K562 (cell line): ENCODE measurements at regions not wholly inside any gene's neighbourhood (a gene's known extent, or its start where the extent isn't known, plus 50 kb on each side); places are given as distances from the start of the nearest gene placed in this dataset.

ENCODE experiments used
- ATAC-seq: fragments of 200-7000 bp; cut with Tn5 transposase; 3 replicates; pipeline ENCODE4 v1.9.1; 2020; ENCODE audit warnings: moderate library complexity
- BruUV-seq: library from RNA; stranded (reverse); fragments of 400-500 nt; replicated peaks from 2 replicates; lab custom pipeline; 2021; lab: Mats Ljungman, UMichigan
- CTCF ChIA-PET: fragments of 300-600 bp; formaldehyde crosslinking; extraction: SDS; loops from one replicate; lab custom pipeline; 2021; ENCODE audit warnings: low intra/inter-chr PET ratio; lab: Yijun Ruan, JAX
- POLR2A ChIA-PET: fragments of 300-600, 350-650 bp; sonication (Branson Sonifier 250); formaldehyde crosslinking; extraction: SDS; loops from one replicate; lab custom pipeline; 2021; ENCODE audit warnings: antibody characterized with exemption, inconsistent platforms; lab: Yijun Ruan, JAX
- DNase-seq, 4 experiments: peaks; one replicate each; pipeline versions ENCODE4 v3.0.0 to v3.0.0-alpha.2; 2011 to 2018; ENCODE audit warnings: low spot score in 3 of 4, mixed read lengths in 3 of 4; ENCODE audit errors: extremely low read depth in 1 of 4
- FAIRE-seq: peaks from 2 replicates; lab custom pipeline; 2011; peaks lifted over from hg19 to GRCh38; lab: Jason Lieb, UNC
- H2AFZ ChIP-seq: 2 replicates; pipeline ENCODE4 v1.6.0; 2011; ENCODE audit warnings: low read depth, low read length, control low read depth, inconsistent platforms
- H3K27ac ChIP-seq: fragments of 200-600 bp; 3 replicates; pipeline ENCODE4 v1.8.0; 2011; ENCODE audit warnings: low read depth, mild to moderate bottlenecking, control low read depth, inconsistent platforms, low read length, moderate library complexity, mixed read lengths; ENCODE audit errors: extremely low read depth
- H3K27me3 ChIP-seq, 2 experiments: fragments of 300-600 bp in 1 of 2; 2 replicates in 1 of 2; 3 replicates in 1 of 2; pipeline versions ENCODE4 v1.6.0 to v1.8.0; 2011; ENCODE audit warnings: inconsistent platforms in 2 of 2, low read length in 2 of 2, mild to moderate bottlenecking in 1 of 2, mixed read lengths in 1 of 2, moderate library complexity in 1 of 2; ENCODE audit not compliant: control insufficient read depth in 2 of 2, insufficient read depth in 2 of 2
- H3K36me3 ChIP-seq: fragments of 300-600 bp; 3 replicates; pipeline ENCODE4 v1.8.0; 2011; ENCODE audit warnings: mild to moderate bottlenecking, low read length, inconsistent platforms; ENCODE audit not compliant: control insufficient read depth, insufficient read depth
- H3K4me1 ChIP-seq, 2 experiments: fragments of 200-600 bp in 1 of 2; replicated peaks in 1 of 2; 2 replicates in 1 of 2; 3 replicates in 1 of 2; pipeline versions ENCODE4 v1.5.1 to v1.8.0; 2011; ENCODE audit warnings: inconsistent platforms in 2 of 2, low read length in 2 of 2, mild to moderate bottlenecking in 1 of 2, mixed read lengths in 1 of 2, moderate library complexity in 1 of 2; ENCODE audit not compliant: control insufficient read depth in 2 of 2, insufficient read depth in 2 of 2
- H3K4me2 ChIP-seq: 2 replicates; pipeline ENCODE4 v1.6.1; 2011; ENCODE audit warnings: low read length, control low read depth, inconsistent platforms, mixed read lengths; ENCODE audit not compliant: insufficient read depth
- H3K4me3 ChIP-seq: fragments of 200-600 bp; sonication (generic), shearing (Covaris generic); 2 replicates; pipeline ENCODE4 v1.5.1; 2016; ENCODE audit warnings: control low read depth, inconsistent platforms
- H3K79me2 ChIP-seq: fragments of 200-600 bp; 3 replicates; pipeline ENCODE4 v1.8.0; 2011; ENCODE audit warnings: low read length, inconsistent platforms; ENCODE audit not compliant: control insufficient read depth, insufficient read depth
- H3K9ac ChIP-seq, 2 experiments: 2 replicates each; pipeline versions ENCODE4 v1.6.0 to v1.6.1; 2011; ENCODE audit warnings: low read depth in 2 of 2, low read length in 2 of 2, control low read depth in 1 of 2, inconsistent platforms in 1 of 2, mild to moderate bottlenecking in 1 of 2, mixed read lengths in 1 of 2; ENCODE audit not compliant: insufficient read depth in 1 of 2
- H3K9me1 ChIP-seq: one replicate; pipeline ENCODE4 v1.6.0; 2011; ENCODE audit warnings: inconsistent platforms, mild to moderate bottlenecking, low read length, moderate library complexity; ENCODE audit not compliant: control insufficient read depth, insufficient read depth
- H3K9me3 ChIP-seq: replicated peaks from 2 replicates; pipeline ENCODE4 v1.5.1; 2011; ENCODE audit warnings: low read depth, low read length, inconsistent platforms; ENCODE audit not compliant: control insufficient read depth, insufficient read depth
- H4K20me1 ChIP-seq: replicated peaks from 2 replicates; pipeline ENCODE4 v1.6.1; 2011; ENCODE audit warnings: low read length, inconsistent platforms, mixed read lengths; ENCODE audit not compliant: control insufficient read depth, insufficient read depth
- HBP1 ChIP-seq: fragments of 450-650 bp; formaldehyde crosslinking; IDR thresholded peaks from 2 replicates; pipeline ENCODE4 v1.4.0; 2022; ENCODE audit warnings: missing genetic modification characterization
- ILF3 ChIP-seq: fragments of 450-650 bp; IDR thresholded peaks from 2 replicates; pipeline ENCODE4 v1.6.1; 2018; ENCODE audit warnings: antibody characterized with exemption, mild to moderate bottlenecking, moderate library complexity, borderline replicate concordance
- RB1 ChIP-seq: fragments of 450-650 bp; IDR thresholded peaks from 2 replicates; pipeline ENCODE4 v1.6.1; 2017; ENCODE audit warnings: low read depth, mild to moderate bottlenecking
- RERE ChIP-seq: sonication (generic); formaldehyde crosslinking; IDR thresholded peaks from 2 replicates; pipeline ENCODE4 v1.8.0; 2023; ENCODE audit warnings: missing genetic modification reagents, mild to moderate bottlenecking, borderline replicate concordance
- SPI1 ChIP-seq: IDR thresholded peaks from 2 replicates; pipeline ENCODE4 v1.6.1; 2011; ENCODE audit warnings: low read depth, low read length, control low read depth, borderline replicate concordance
- TBP ChIP-seq: optimal IDR thresholded peaks from 2 replicates; pipeline ENCODE3; 2011; ENCODE audit warnings: low read depth, low read length, improper control_type of control experiment
- ZNF384 ChIP-seq: IDR thresholded peaks from 2 replicates; pipeline ENCODE4 v1.6.1; 2012; ENCODE audit warnings: low read depth, low read length, improper control_type of control experiment
- WGBS: fragments of 100-300 bp; shearing (Covaris generic); methylation state at CpG from one replicate; pipeline ENCODE4 v1.1.6; 2016; ENCODE audit warnings: low coverage, mixed read lengths; ENCODE audit not compliant: insufficient coverage; ENCODE audit errors: missing lambda C conversion rate; 5-methylcytosine and 5-hydroxymethylcytosine counted together
- in situ Hi-C: fragments of 300-500 bp; cut with MboI; formaldehyde crosslinking; loops from 4 replicates; pipeline ENCODE4 v1.15.0; 2018; ENCODE audit warnings: inconsistent platforms, mixed read lengths
- intact Hi-C: fragments of 100-400 bp; cut with micrococcal nuclease; formaldehyde crosslinking; loops from 2 replicates; pipeline ENCODE4 v1.14.2; 2022
- TF ChIP-seq, protein P1 (sequence below): fragments of 450-650 bp; IDR thresholded peaks from 2 replicates; pipeline ENCODE4 v1.6.1; 2018; ENCODE audit not compliant: partially characterized antibody
- TF ChIP-seq, protein P2 (sequence below): fragments of 450-650 bp; IDR thresholded peaks from 2 replicates; pipeline ENCODE4 v1.7.1; 2018; ENCODE audit warnings: mild to moderate bottlenecking, low read depth; ENCODE audit not compliant: partially characterized antibody

DNA sequence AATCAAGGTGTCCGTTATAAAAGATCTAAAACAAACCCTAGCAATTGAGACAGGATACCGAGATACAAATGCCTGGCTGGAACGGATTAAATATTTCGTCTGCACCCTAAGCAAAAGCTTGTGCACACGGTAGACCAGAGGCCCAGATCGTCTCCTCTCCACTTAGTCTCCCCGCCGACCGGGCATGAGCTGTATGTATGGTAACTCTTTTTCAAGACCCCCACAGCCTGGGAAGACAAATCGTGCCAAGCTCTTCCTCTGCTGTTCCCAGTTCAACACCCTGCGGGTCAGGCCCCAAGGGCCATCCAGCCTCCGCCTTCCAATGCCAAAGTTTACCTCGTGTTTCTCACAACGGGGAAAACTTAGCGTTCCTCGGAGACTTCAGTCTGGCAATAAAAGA, 285.7 kb upstream of the GALNT17 start:
- ChIA-PET CTCF (no interaction called here), POLR2A (no interaction called here)
- Histone ChIP-seq H3K27me3 (no peaks in the 10 kb centered on the region), H2AFZ (no peak overlapping the region), H3K9ac (no peak overlapping the region), H3K36me3 (no peaks in the 10 kb centered on the region), H3K27ac (no peak overlapping the region), H3K4me1 (no peaks in the 10 kb centered on the region), H3K4me3 (no peak overlapping the region), H3K9me1 (no peaks in the 10 kb centered on the region), H3K79me2 (no peaks in the 10 kb centered on the region), H3K9me3 (no peaks in the 10 kb centered on the region), H4K20me1 (no peaks in the 10 kb centered on the region), H3K4me2 (no peak overlapping the region)
- WGBS = under 1% methylated on average over 16 of the region's 16 CpGs
- ATAC-seq (no peak), FAIRE-seq (no peak), DNase-seq (no peak)
- TF ChIP-seq TBP (no peak), ZNF384 (no peak), HBP1 (no peak), ILF3 (no peak), SPI1 (no peak), RB1 (no peak), RERE (CRISPR knock-in tag) (no peak)
- TF ChIP-seq, protein P1, sequence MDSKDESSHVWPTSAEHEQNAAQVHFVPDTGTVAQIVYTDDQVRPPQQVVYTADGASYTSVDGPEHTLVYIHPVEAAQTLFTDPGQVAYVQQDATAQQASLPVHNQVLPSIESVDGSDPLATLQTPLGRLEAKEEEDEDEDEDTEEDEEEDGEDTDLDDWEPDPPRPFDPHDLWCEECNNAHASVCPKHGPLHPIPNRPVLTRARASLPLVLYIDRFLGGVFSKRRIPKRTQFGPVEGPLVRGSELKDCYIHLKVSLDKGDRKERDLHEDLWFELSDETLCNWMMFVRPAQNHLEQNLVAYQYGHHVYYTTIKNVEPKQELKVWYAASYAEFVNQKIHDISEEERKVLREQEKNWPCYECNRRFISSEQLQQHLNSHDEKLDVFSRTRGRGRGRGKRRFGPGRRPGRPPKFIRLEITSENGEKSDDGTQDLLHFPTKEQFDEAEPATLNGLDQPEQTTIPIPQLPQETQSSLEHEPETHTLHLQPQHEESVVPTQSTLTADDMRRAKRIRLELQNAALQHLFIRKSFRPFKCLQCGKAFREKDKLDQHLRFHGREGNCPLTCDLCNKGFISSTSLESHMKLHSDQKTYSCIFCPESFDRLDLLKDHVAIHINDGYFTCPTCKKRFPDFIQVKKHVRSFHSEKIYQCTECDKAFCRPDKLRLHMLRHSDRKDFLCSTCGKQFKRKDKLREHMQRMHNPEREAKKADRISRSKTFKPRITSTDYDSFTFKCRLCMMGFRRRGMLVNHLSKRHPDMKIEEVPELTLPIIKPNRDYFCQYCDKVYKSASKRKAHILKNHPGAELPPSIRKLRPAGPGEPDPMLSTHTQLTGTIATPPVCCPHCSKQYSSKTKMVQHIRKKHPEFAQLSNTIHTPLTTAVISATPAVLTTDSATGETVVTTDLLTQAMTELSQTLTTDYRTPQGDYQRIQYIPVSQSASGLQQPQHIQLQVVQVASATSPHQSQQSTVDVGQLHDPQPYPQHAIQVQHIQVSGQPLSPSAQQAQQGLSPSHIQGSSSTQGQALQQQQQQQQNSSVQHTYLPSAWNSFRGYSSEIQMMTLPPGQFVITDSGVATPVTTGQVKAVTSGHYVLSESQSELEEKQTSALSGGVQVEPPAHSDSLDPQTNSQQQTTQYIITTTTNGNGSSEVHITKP = no peak
- TF ChIP-seq, protein P2, sequence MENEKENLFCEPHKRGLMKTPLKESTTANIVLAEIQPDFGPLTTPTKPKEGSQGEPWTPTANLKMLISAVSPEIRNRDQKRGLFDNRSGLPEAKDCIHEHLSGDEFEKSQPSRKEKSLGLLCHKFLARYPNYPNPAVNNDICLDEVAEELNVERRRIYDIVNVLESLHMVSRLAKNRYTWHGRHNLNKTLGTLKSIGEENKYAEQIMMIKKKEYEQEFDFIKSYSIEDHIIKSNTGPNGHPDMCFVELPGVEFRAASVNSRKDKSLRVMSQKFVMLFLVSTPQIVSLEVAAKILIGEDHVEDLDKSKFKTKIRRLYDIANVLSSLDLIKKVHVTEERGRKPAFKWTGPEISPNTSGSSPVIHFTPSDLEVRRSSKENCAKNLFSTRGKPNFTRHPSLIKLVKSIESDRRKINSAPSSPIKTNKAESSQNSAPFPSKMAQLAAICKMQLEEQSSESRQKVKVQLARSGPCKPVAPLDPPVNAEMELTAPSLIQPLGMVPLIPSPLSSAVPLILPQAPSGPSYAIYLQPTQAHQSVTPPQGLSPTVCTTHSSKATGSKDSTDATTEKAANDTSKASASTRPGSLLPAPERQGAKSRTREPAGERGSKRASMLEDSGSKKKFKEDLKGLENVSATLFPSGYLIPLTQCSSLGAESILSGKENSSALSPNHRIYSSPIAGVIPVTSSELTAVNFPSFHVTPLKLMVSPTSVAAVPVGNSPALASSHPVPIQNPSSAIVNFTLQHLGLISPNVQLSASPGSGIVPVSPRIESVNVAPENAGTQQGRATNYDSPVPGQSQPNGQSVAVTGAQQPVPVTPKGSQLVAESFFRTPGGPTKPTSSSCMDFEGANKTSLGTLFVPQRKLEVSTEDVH = no peak
- in situ Hi-C loops (no loop called here), intact Hi-C loops (no loop called here)
- no TSS peak for BruUV-seq
